Neural cell (in vitro differentiated cells): ENCODE measurements at regions not wholly inside any gene's neighbourhood (a gene's known extent, or its start where the extent isn't known, plus 50 kb on each side); places are given as distances from the start of the nearest gene placed in this dataset.
A peak's percentile ranks its signal among the peaks of the same experiment; 100 is the strongest.

Experiments
- H2AFZ ChIP-seq: fragments of 200-600, 300-800 bp; sonication (generic), shearing (Covaris generic); 2 replicates; pipeline ENCODE4 v1.6.0; 2014; ENCODE audit warnings: low read depth, mild to moderate bottlenecking, antibody characterized with exemption, low read length, moderate library complexity
- H3F3A ChIP-seq: fragments of 200-600 bp; shearing (Covaris generic); 2 replicates; pipeline ENCODE4 v1.6.1; 2016; ENCODE audit warnings: mild to moderate bottlenecking, moderate library complexity, mixed read lengths, antibody characterized with exemption, low read length; ENCODE audit not compliant: insufficient read depth, poor library complexity, severe bottlenecking
- H3K27ac ChIP-seq: fragments of 200-600, 300-800 bp; sonication (generic), shearing (Covaris generic); 2 replicates; pipeline ENCODE4 v1.5.1; 2014; ENCODE audit warnings: mild to moderate bottlenecking, low read length, moderate library complexity
- H3K27me3 ChIP-seq: fragments of 300-800, 200-600 bp; sonication (generic), shearing (Covaris generic); 2 replicates; pipeline ENCODE4 v1.6.0; 2014; ENCODE audit warnings: mild to moderate bottlenecking, low read depth, low read length, moderate library complexity; ENCODE audit not compliant: insufficient read depth
- H3K36me3 ChIP-seq: fragments of 300-800, 200-600 bp; sonication (generic), shearing (Covaris generic); 2 replicates; pipeline ENCODE4 v1.5.1; 2014; ENCODE audit warnings: mild to moderate bottlenecking, antibody characterized with exemption, low read length, moderate library complexity; ENCODE audit not compliant: insufficient read depth
- H3K4me2 ChIP-seq: fragments of 300-800, 200-600 bp; sonication (generic), shearing (Covaris generic); 2 replicates; pipeline ENCODE4 v1.6.0; 2014; ENCODE audit warnings: mild to moderate bottlenecking, low read length
- H3K4me3 ChIP-seq: fragments of 300-800, 200-600 bp; sonication (generic), shearing (Covaris generic); 2 replicates; pipeline ENCODE4 v1.5.1; 2014; ENCODE audit warnings: mild to moderate bottlenecking, low read length, moderate library complexity
- H3K79me2 ChIP-seq: fragments of 200-600 bp; shearing (Covaris generic); replicated peaks from 2 replicates; pipeline ENCODE4 v1.6.0; 2014; ENCODE audit warnings: mild to moderate bottlenecking, low read length, moderate library complexity; ENCODE audit not compliant: insufficient read depth
- H3K9ac ChIP-seq: fragments of 300-800, 200-600 bp; sonication (generic), shearing (Covaris generic); 2 replicates; pipeline ENCODE4 v1.6.1; 2016; ENCODE audit warnings: mild to moderate bottlenecking, low read length, mixed read lengths
- H3K9me2 ChIP-seq: fragments of 200-600 bp; shearing (Covaris generic); 2 replicates; pipeline ENCODE4 v1.6.1; 2016; ENCODE audit warnings: mild to moderate bottlenecking, low read length, mixed read lengths; ENCODE audit not compliant: insufficient read depth
- H3K9me3 ChIP-seq: fragments of 200-600, 300-800 bp; sonication (generic), shearing (Covaris generic); 2 replicates; pipeline ENCODE4 v1.6.1; 2016; ENCODE audit warnings: mild to moderate bottlenecking, mixed run types, low read length, moderate library complexity, mixed read lengths
- H4K20me1 ChIP-seq: fragments of 200-600 bp; shearing (Covaris generic); 2 replicates; pipeline ENCODE4 v1.6.1; 2016; ENCODE audit warnings: mild to moderate bottlenecking, mixed run types; ENCODE audit not compliant: insufficient read depth
- CTCF ChIP-seq: fragments of 450-650 bp; IDR thresholded peaks from 2 replicates; pipeline ENCODE4 v1.5.1; 2014; ENCODE audit warnings: antibody characterized with exemption, mild to moderate bottlenecking, moderate library complexity; ENCODE audit not compliant: poor library complexity, severe bottlenecking
- EP300 ChIP-seq: fragments of 450-650 bp; conservative IDR thresholded peaks from 2 replicates; pipeline ENCODE4 v1.6.1; 2014; ENCODE audit warnings: antibody characterized with exemption, mild to moderate bottlenecking, moderate library complexity; ENCODE audit not compliant: poor library complexity, severe bottlenecking
- EZH2 ChIP-seq: fragments of 200-600, 300-800 bp; shearing (Covaris generic), sonication (generic); IDR thresholded peaks from 2 replicates; pipeline ENCODE4 v1.6.1; 2014; ENCODE audit warnings: antibody characterized with exemption, low read length, borderline replicate concordance, mild to moderate bottlenecking; ENCODE audit not compliant: insufficient read depth, poor library complexity, severe bottlenecking
- MXI1 ChIP-seq: fragments of 450-650 bp; conservative IDR thresholded peaks from 2 replicates; pipeline ENCODE4 v1.6.1; 2014; ENCODE audit warnings: antibody characterized with exemption, mild to moderate bottlenecking; ENCODE audit not compliant: poor library complexity, severe bottlenecking
- POLR2AphosphoS5 ChIP-seq: IDR thresholded peaks from 2 replicates; pipeline ENCODE4 v1.6.1; 2012
- RAD21 ChIP-seq: fragments of 450-650 bp; conservative IDR thresholded peaks from 2 replicates; pipeline ENCODE4 v1.6.1; 2014; ENCODE audit warnings: antibody characterized with exemption, mild to moderate bottlenecking, moderate library complexity
- REST ChIP-seq: IDR thresholded peaks from 2 replicates; pipeline ENCODE4 v1.6.1; 2012; ENCODE audit warnings: borderline replicate concordance
- SMC3 ChIP-seq: fragments of 450-650 bp; conservative IDR thresholded peaks from 2 replicates; pipeline ENCODE4 v1.6.1; 2014; ENCODE audit warnings: antibody characterized with exemption, mild to moderate bottlenecking, moderate library complexity; ENCODE audit not compliant: poor library complexity
- TAF1 ChIP-seq: IDR thresholded peaks from 2 replicates; pipeline ENCODE4 v1.6.1; 2012; ENCODE audit warnings: low read depth

- Histone ChIP-seq H4K20me1 (no peaks in the 10 kb centered on the region), H3K79me2 (no peaks in the 10 kb centered on the region), H3K36me3 (no peaks in the 10 kb centered on the region), H2AFZ (no peak overlapping the region), H3K9me2 (no peaks in the 10 kb centered on the region), H3K27me3 (no peaks in the 10 kb centered on the region), H3K4me2 (no peak overlapping the region), H3K9ac (no peak overlapping the region), H3K27ac (peak overlapping the region; percentile 16), H3F3A (peaks cover 3% of the 10 kb centered on the region), H3K4me3 (no peak overlapping the region), H3K9me3 (no peaks in the 10 kb centered on the region)
- no peak for TF ChIP-seq REST
- TF ChIP-seq EZH2, result no peak
- TF ChIP-seq TAF1, result no peak
- TF ChIP-seq MXI1, result no peak
- TF ChIP-seq SMC3, result no peak
- peak; percentile 66 for TF ChIP-seq POLR2AphosphoS5
- TF ChIP-seq CTCF, result no peak
- peak; percentile 84 for TF ChIP-seq EP300
- TF ChIP-seq RAD21, result no peak
Measured at GRCh38 chr1:214228976-214229375, 52.0 kb upstream of the SMYD2 start.

GRCh38 chr1:214229736-214230135, 51.2 kb upstream of the SMYD2 start:
- Histone ChIP-seq H3K4me3 (no peak overlapping the region), H3K27ac (no peak overlapping the region), H3K36me3 (no peaks in the 10 kb centered on the region), H3K9me2 (no peaks in the 10 kb centered on the region), H4K20me1 (no peaks in the 10 kb centered on the region), H3K9me3 (no peaks in the 10 kb centered on the region), H3F3A (no peaks in the 10 kb centered on the region), H2AFZ (no peak overlapping the region), H3K9ac (no peak overlapping the region), H3K79me2 (no peaks in the 10 kb centered on the region), H3K4me2 (no peak overlapping the region), H3K27me3 (no peaks in the 10 kb centered on the region)
- TF ChIP-seq TAF1 (no peak), EZH2 (no peak), SMC3 (no peak), CTCF (no peak)
